Muscle of back (tissue), 3 donors: ENCODE measurements at regions not wholly inside any gene's neighbourhood (a gene's known extent, or its start where the extent isn't known, plus 50 kb on each side); places are given as distances from the start of the nearest gene placed in this dataset.

Experiments used
- DNase-seq, 3 donors: peaks; one replicate each; pipeline versions ENCODE4 v3.0.0 to v3.0.0-alpha.2; 2013

DNA sequence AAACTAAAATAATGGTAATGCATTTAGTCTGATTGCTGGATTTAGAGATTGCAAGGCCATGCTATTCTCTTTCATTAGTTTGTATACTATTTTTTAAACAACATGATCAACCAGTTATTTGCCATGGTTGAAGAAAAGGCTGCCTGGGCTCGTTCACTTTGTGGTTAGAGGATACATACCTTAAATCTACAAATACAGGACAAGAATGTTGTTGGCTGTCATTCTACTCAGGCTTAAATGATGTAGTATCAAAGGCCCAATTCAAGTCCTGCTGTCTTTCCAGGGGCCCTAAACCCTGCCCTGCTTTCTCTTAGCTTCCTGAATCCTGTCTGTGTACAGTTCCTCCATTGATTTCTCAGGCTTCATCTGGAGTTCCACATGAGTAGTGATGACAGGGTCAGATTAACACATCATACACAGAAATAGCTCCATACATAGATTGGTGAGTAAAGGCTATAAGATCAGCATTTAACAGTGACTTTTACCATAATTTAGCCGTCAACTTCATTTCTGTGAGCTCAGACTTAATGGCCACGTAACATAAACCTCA is 114.9 kb upstream of the GPRIN3 start:
- DNase-seq, result no peak

- DNase-seq, result no peak
Observed at GRCh38 chr4:89420507-89420906, 112.9 kb upstream of the GPRIN3 start.

DNA sequence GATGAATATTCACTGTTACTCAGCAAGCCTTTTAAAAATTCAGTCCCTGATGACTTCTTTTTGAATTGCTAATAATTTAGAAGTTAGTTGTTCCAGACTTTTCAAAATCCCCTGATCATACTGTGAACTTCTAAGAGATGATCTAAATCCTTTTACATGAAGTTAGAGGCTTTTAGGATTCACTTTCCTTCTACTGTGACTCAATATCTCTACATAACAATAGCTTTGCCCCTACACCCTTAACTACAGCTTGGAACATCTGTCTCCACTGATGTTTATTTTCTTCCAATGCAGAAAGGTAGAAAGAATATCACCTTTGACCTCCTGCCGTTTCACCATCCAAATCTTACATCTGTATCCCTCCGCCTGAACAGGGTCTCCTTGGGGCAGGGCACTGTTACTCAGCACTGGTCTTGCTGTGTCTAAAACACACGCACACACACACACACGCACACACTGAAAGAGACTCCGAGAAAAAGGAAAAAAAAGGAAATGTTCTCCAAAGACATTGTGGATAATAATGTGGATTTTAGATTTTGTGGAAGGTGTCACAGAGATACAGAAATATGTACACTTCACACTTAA is 111.6 kb upstream of the GPRIN3 start:
- DNase-seq, result no peak

- DNase-seq, result no peak
Observed at GRCh38 chr4:89416960-89417359, 109.4 kb upstream of the GPRIN3 start.

- DNase-seq, result peak in 2 of 3 donors; percentile 7
Observed at GRCh38 chr4:89413518-89413917, 105.9 kb upstream of the GPRIN3 start.

GRCh38 chr4:89411539-89412309 is 104.1 kb upstream of the GPRIN3 start:
- peak; percentile 21 to 61 (median 24) for DNase-seq

GRCh38 chr4:89410687-89411086 is 103.1 kb upstream of the GPRIN3 start:
- DNase-seq, result peak in 1 of 3 donors; percentile 2

DNA sequence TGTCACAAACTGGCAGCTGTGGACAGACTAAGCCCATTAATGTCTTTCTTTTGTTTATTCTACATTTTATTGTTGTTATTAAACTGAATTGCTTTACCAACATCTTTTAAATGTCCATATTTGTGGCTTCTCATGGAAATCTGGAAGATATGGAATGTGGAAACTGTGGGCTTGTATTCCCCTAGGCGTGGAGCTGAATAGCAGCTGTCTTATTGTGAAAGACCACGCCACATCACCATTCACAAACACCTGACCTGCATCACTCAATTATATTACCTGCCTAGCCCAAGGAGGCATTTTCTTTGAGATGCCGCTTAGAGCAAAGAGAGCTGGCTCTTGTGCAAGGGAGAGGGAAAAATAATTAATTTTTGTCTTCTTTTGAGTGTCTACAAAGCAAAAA is 96.9 kb upstream of the GPRIN3 start:
- DNase-seq, result no peak

- no peak for DNase-seq
Observed at GRCh38 chr4:89403826-89404225, 96.2 kb upstream of the GPRIN3 start.

DNA sequence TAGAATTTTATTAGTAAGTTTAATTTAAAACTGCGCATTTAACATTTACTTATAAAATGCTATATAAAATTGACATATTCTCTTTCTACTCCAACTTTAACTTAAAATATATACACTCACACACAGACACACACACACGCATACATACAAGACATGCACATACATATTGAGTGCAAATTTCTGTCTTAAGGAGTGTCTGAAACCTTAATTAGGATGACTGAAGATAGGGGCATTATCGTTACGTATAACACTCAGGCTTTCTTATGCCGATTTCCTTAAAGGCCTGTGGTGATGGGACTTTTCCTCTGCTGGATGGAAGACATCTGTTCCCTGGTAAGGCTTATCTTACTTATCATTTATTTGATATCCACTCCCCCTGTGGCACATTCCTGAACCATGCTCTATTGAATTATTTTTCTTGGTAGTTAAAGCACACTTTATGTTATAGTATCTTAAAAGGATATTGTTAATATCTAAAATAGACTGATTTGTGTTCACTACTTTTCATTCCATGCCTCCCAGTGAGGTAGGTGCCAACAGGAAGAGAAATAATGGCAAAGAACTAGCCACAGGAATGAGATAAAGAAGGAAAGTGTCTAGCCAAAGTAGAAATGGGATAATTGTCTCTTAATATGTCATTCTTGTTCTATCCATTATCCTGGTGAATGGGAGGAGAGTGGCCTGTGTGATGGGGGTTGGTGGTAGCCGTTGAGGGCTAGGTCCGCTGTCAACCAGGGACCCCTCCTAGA is 92.9 kb upstream of the GPRIN3 start:
- no peak for DNase-seq

DNA sequence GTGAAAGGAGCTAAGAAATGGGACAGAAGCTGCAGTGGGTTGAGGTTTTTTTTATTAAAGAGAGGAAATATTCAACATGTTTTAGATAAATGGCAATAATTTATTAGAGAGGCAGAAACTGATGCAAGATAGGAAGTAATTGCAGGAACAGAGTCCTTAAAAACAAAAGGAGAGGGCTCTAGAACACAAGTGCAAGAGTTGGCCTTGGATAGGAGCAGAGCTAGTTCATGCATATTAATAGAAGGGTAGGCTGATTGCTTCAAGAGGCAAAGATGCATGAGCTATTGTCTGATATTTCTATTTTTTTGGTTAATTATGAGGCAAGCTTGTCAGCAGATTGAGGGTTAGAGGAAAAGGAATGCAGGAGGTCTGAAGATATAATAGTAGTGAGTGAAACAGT is 91.0 kb upstream of the GPRIN3 start:
- no peak for DNase-seq

DNA sequence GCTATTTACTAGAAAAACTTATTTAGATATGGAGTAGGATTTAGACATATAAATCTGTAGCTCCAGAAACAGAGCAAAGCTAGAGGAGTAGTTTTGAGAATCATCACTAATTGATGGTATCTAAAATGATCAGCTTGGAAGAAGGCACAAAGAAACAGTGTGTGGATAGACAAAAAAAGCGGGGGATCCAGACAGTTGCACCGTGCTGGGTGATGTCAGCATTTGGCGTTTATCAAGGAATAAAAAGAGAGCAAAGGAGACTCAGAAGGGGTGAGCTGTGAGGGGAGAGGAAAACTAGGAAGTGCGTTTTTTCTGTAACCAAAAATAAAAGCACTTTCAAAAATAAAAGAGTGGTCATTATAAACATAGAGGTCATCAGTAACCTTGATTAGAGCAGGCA is 90.5 kb upstream of the GPRIN3 start:
- DNase-seq, result no peak

- no peak for DNase-seq
Observed at GRCh38 chr4:89397441-89397840, 89.8 kb upstream of the GPRIN3 start.

GRCh38 chr4:89382439-89382838 is 74.8 kb upstream of the GPRIN3 start:
- DNase-seq, result no peak

DNA sequence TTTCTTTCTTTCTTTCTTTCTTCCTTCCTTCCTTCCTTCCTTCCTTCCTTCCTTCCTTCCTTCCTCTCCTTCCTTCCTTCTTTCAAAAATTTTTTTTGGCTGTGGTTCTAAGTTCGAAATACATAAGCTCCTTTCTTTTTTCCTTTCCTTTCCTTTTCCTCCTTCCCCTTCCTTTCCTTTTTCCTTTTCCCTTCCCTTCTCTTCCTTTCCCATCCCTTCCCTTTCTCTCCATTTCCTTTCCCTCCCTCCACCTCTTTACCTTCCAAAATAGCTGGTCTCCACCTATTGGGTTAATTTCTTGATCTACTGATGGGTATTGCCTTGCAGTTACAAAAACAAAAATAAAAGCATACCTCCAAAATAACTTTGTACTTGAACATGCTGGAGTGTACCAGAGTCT is 73.4 kb upstream of the GPRIN3 start:
- DNase-seq, result no peak

DNA sequence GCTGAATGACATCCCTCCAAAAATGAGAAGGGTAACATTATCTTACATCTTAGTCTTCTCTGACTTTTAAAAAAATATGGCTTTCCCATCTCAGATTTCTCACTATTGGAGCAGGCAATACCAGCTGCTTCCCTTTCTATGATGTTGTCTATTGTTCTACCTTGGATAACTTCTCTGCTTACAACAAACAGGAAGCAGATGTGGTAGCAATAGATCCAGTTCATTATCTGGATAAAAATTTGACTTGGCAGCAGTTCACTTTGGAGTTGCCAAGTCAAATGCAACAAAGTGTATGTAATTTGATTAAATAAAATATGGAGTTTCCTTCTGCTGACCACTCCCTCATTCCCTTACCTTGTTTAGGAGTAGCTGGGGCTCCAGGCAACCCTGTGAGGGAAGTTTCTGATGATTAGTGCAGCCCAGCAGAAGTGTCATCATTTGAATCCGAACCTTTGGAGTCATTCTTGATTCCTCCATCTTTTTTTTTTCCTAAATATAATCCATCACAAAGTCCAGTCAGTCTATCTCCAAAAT is 72.0 kb upstream of the GPRIN3 start:
- peak in 2 of 3 donors; percentile 2 to 18 for DNase-seq

DNA sequence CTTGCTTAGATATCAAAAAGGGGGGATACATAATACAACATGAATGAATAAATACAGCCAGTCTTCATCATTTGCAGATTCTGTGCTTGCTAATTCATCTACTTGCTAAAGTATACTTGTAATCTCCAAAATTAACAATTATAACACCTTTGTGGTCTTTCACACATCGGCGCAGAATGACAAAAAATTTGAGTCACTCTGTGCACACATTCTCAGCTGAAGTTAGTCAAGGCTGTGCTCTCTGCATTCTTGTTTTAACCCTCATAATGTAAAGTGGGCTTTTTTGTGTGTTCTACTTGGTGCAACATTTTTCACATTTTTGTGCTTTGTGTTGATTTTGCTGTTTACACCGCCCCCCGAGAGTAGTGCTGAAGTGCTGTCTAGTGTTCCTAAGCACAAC is 65.8 kb upstream of the GPRIN3 start:
- DNase-seq, result no peak

DNA sequence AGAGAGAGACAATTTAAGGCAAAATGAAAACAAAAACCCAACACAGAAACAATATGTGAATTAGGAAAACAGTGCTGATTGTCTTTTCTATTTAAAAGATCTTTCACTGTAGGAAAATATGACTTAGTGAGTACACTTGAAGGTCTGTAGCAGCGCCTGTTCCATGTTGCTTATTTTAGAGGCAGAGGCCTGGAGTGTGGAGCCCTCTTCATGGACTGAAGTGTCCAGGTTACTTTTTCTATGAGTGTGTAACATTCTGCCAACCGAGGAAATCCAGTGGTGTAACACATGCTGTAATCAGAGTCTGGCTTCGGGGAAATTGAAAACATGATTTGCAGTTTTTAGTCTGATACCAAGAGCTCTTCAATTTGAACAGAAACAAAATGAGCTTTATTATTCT is 64.0 kb upstream of the GPRIN3 start:
- DNase-seq, result no peak

DNA sequence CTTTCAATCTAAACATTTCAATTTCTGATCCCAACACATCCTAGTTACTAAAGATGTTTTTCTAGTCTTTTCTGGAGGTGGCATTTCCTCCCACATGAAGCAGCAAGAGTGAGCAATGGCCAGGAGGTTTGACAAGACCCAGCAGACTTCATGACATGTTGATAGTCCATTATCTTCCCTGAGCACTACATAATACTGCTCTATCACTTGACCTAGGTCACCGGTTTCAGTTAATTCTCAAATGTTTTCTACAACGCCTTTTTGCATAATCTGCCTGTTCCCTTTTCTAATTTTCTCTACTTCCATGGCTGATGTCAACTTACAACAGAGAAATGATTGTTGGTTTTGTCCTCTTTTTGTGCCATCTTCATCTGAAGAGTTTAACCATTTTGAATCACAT is 62.0 kb upstream of the GPRIN3 start:
- no peak for DNase-seq

GRCh38 chr4:89368861-89369260 is 61.3 kb upstream of the GPRIN3 start:
- peak in 1 of 3 donors; percentile 10 for DNase-seq

DNA sequence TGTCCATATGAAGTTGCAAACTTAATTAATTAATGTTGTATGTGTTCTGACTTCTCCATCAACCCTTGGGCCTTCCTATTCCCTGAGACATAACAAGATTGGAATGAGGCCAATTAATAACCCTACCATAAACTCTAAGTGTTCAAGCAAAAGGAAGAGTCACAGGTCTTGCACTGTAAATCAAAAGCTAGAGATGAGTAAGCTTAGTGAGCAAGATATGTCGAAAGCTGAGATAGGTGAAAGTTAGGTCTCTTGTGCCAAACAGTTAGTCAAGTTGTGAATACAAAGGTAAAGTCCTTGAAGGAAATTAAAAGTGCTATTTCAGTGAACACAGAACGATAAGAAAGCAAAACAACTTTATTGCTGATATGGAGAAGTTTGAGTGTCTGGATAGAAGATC is 58.2 kb upstream of the GPRIN3 start:
- DNase-seq, result no peak

DNA sequence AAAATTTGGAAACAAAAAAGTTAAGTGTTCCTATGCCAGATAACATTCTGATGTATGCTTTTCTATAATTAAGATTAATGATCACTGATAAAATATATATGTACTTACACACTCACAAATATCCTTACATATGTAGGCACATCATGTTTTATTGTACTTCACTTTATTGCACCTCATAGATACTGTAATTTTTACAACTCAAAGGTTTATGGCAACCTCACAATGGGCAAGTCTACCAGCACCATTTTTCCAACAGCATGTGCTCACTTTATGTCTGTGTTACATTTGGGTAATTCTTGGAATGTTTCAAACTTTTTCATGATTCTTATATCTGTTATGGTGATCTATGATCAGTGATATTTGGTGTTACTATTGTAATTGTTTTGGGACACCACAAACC is 57.8 kb upstream of the GPRIN3 start:
- no peak for DNase-seq

DNA sequence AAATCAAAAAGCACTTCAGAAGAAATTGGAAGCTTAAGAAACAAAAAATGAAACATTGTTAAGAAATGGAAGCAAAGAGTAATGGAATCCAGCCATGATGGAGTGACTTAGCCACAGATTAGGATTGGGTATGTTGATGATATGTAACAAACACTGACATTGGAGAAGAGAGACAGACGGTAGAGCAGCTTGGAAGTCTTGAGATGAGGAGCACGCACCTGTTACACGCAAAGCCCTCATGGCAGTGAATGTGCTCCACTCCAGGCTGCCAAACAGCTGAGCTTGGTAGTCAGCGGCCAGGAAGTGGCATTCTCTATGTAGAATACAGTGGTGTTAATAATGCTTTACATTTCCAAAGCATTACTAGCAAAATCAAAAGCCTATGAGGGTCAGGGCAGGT is 56.9 kb upstream of the GPRIN3 start:
- DNase-seq, result peak in 2 of 3 donors; percentile 5 to 22
